ENCODE measurements at regions not wholly inside any gene's neighbourhood (a gene's known extent, or its start where the extent isn't known, plus 50 kb on each side); places are given as distances from the start of the nearest gene placed in this dataset.

DNA sequence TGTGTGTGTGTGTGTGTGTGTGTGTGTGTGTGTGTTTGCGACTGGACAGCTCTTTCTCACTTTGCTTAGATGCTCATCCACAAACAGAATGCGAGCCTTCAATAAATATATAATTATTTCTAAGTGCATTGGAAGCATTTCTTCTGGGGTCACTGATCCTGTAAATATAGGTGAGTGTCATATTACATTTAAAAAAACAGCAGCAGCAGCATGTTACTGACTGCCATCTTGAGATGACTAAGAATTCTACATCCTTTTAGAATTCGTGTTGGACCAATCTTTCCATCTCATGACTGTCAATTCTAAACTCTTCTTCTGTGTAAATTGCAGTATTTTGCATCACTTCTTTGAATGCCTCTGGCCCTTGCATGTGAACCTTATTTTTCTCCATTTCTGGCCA is 238.0 kb upstream of the DDI1 start:
- intact Hi-C loops (cut with micrococcal nuclease; ENCODE audit: unreplicated experiment): no loop called here
- no peaks in the 10 kb centered on the region for H3K36me3 ChIP-seq (ENCODE audit: insufficient read depth, low read length)
- TF ChIP-seq EZH2phosphoT487 (IDR thresholded peaks at IDR 0.05; ENCODE audit: borderline replicate concordance, low read depth, low read length): no peak
- TF ChIP-seq, protein P1, sequence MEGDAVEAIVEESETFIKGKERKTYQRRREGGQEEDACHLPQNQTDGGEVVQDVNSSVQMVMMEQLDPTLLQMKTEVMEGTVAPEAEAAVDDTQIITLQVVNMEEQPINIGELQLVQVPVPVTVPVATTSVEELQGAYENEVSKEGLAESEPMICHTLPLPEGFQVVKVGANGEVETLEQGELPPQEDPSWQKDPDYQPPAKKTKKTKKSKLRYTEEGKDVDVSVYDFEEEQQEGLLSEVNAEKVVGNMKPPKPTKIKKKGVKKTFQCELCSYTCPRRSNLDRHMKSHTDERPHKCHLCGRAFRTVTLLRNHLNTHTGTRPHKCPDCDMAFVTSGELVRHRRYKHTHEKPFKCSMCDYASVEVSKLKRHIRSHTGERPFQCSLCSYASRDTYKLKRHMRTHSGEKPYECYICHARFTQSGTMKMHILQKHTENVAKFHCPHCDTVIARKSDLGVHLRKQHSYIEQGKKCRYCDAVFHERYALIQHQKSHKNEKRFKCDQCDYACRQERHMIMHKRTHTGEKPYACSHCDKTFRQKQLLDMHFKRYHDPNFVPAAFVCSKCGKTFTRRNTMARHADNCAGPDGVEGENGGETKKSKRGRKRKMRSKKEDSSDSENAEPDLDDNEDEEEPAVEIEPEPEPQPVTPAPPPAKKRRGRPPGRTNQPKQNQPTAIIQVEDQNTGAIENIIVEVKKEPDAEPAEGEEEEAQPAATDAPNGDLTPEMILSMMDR (conservative IDR thresholded peaks at IDR 0.05; ENCODE audit: low read length): no peak
- no TSS peak for BruUV-seq (replicated peaks)
- ChIA-PET CTCF (ENCODE audit: unreplicated experiment) (interaction anchor here (0.5 kb wide), 1 partner anchor 341 kb away, joined by 3 read pairs; no protein-coding TSS in a partner anchor), POLR2A (interaction anchor here (0.7 to 0.9 kb wide), 2 partner anchors 9 to 33 kb away, joined by 3 read pairs; no protein-coding TSS in a partner anchor)
- H3K27ac ChIP-seq (ENCODE audit: low read depth, low read length, poor library complexity, severe bottlenecking): no peak overlapping the region
- no peaks in the 10 kb centered on the region for H4K20me1 ChIP-seq (ENCODE audit: insufficient read depth, low read length)
- H3K4me2 ChIP-seq (ENCODE audit: low read length): no peak overlapping the region
- H3K4me1 ChIP-seq (ENCODE audit: insufficient read depth, low read length, poor library complexity, severe bottlenecking): no peaks in the 10 kb centered on the region
- no peak overlapping the region for H2AFZ ChIP-seq (ENCODE audit: low read length)
- H3K9me3 ChIP-seq (ENCODE audit: low read length): no peaks in the 10 kb centered on the region
- H3K9me2 ChIP-seq (ENCODE audit: insufficient read depth, low read length): no peaks in the 10 kb centered on the region
- no peaks in the 10 kb centered on the region for H3K79me2 ChIP-seq (ENCODE audit: insufficient read depth, low read depth, low read length)
- DNase-seq (ENCODE audit: low spot score): no peak
- H3K4me3 ChIP-seq (ENCODE audit: low read depth, low read length, poor library complexity, severe bottlenecking): no peak overlapping the region

GRCh38 chr11:103800406-103801114 is 235.9 kb upstream of the DDI1 start:
- Histone ChIP-seq H3K9me2 (ENCODE audit: insufficient read depth, low read length) (no peaks in the 10 kb centered on the region), H3K79me2 (ENCODE audit: insufficient read depth, low read depth, low read length) (no peaks in the 10 kb centered on the region), H4K20me1 (ENCODE audit: insufficient read depth, low read length) (no peaks in the 10 kb centered on the region), H3K4me2 (ENCODE audit: low read length) (no peak overlapping the region), H2AFZ (ENCODE audit: low read length) (no peak overlapping the region), H3K4me3 (ENCODE audit: low read depth, low read length, poor library complexity, severe bottlenecking) (no peak overlapping the region), H3K4me1 (ENCODE audit: insufficient read depth, low read length, poor library complexity, severe bottlenecking) (no peaks in the 10 kb centered on the region), H3K36me3 (ENCODE audit: insufficient read depth, low read length) (no peaks in the 10 kb centered on the region), H3K27ac (ENCODE audit: low read depth, low read length, poor library complexity, severe bottlenecking) (no peak overlapping the region), H3K9me3 (ENCODE audit: low read length) (no peaks in the 10 kb centered on the region)
- intact Hi-C loops (cut with micrococcal nuclease; ENCODE audit: unreplicated experiment): no loop called here
- BruUV-seq (replicated peaks): no TSS peak
- CTCF ChIA-PET (ENCODE audit: unreplicated experiment): no interaction called here
- POLR2A ChIA-PET: interaction anchor here (0.5 to 0.7 kb wide), 3 partner anchors 133 to 829 kb away, joined by 3 read pairs; no protein-coding TSS in a partner anchor
- peak; percentile 1 for DNase-seq (ENCODE audit: low spot score)
- no peak for TF ChIP-seq EZH2phosphoT487 (IDR thresholded peaks at IDR 0.05; ENCODE audit: borderline replicate concordance, low read depth, low read length)
- TF ChIP-seq, protein P1 (conservative IDR thresholded peaks at IDR 0.05; ENCODE audit: low read length): 0 out of 2 replicates have a peak, but pooled peaks have one; percentile 18

- BruUV-seq (replicated peaks): no TSS peak
- intact Hi-C loops (cut with micrococcal nuclease; ENCODE audit: unreplicated experiment): no loop called here
- H3K36me3 ChIP-seq (ENCODE audit: insufficient read depth, low read length): no peaks in the 10 kb centered on the region
- H2AFZ ChIP-seq (ENCODE audit: low read length): no peak overlapping the region
- no peak overlapping the region for H3K27ac ChIP-seq (ENCODE audit: low read depth, low read length, poor library complexity, severe bottlenecking)
- DNase-seq (ENCODE audit: low spot score): no peak
- H4K20me1 ChIP-seq (ENCODE audit: insufficient read depth, low read length): no peaks in the 10 kb centered on the region
- no peak overlapping the region for H3K4me2 ChIP-seq (ENCODE audit: low read length)
- TF ChIP-seq, protein P1 (conservative IDR thresholded peaks at IDR 0.05; ENCODE audit: low read length): no peak
- TF ChIP-seq EZH2phosphoT487 (IDR thresholded peaks at IDR 0.05; ENCODE audit: borderline replicate concordance, low read depth, low read length): no peak
- CTCF ChIA-PET (ENCODE audit: unreplicated experiment): no interaction called here
- H3K9me2 ChIP-seq (ENCODE audit: insufficient read depth, low read length): no peaks in the 10 kb centered on the region
- H3K4me1 ChIP-seq (ENCODE audit: insufficient read depth, low read length, poor library complexity, severe bottlenecking): no peaks in the 10 kb centered on the region
- H3K79me2 ChIP-seq (ENCODE audit: insufficient read depth, low read depth, low read length): no peaks in the 10 kb centered on the region
- POLR2A ChIA-PET: interaction anchor here (0.6 kb wide), 1 partner anchor 151 kb away, joined by 3 read pairs; no protein-coding TSS in a partner anchor
- no peaks in the 10 kb centered on the region for H3K9me3 ChIP-seq (ENCODE audit: low read length)
- no peak overlapping the region for H3K4me3 ChIP-seq (ENCODE audit: low read depth, low read length, poor library complexity, severe bottlenecking)
Measured at GRCh38 chr11:103803062-103803461, 233.4 kb upstream of the DDI1 start.

Data from OCI-LY7 (cell line).